ENCODE measurements at regions not wholly inside any gene's neighbourhood (a gene's known extent, or its start where the extent isn't known, plus 50 kb on each side); places are given as distances from the start of the nearest gene placed in this dataset.

DNA sequence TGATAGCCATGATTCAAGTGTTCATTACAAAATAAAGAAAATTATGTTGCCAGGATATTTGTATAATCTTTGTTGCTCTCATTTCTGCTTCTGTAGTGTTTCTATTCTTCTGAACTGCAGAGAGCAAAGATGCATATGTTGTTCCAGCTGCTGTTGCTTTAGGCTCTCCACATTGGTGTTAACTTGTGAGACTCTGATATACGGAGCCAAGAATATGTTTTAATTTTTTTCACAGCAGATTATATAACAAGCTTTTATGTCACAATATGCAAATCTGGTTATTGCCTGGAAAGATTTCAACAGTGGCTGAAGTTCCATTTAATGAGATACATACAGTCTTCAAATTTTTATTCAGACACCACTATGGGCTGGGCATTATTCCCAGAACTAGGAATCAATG is 655.0 kb downstream of the GRXCR1 start:
- Histone ChIP-seq H3K4me1 (ENCODE audit: control insufficient read depth in 1 of 2, insufficient read depth in 2 of 2, low read length in 2 of 2) (no peaks in the 10 kb centered on the region), H3K36me3 (ENCODE audit: control insufficient read depth in 1 of 2, insufficient read depth in 2 of 2, low read length in 1 of 2) (no peaks in the 10 kb centered on the region), H3K4me3 (ENCODE audit: low read length in 2 of 2) (no peak overlapping the region), H3K27ac (ENCODE audit: low read depth in 1 of 2, low read length in 2 of 2) (no peak overlapping the region), H3K27me3 (ENCODE audit: control insufficient read depth in 1 of 2, insufficient read depth in 2 of 2, low read length in 1 of 2) (no peaks in the 10 kb centered on the region), H3K9me3 (ENCODE audit: control insufficient read depth, low read length) (no peaks in the 10 kb centered on the region)
- intact Hi-C loops (cut with DNase I), result no loop called here
- no peak for ATAC-seq (ENCODE audit: low FRiP score)
- no peak for DNase-seq
- WGBS, 2 donors, result 46% methylated on average over 1 of the region's 1 CpG

DNA sequence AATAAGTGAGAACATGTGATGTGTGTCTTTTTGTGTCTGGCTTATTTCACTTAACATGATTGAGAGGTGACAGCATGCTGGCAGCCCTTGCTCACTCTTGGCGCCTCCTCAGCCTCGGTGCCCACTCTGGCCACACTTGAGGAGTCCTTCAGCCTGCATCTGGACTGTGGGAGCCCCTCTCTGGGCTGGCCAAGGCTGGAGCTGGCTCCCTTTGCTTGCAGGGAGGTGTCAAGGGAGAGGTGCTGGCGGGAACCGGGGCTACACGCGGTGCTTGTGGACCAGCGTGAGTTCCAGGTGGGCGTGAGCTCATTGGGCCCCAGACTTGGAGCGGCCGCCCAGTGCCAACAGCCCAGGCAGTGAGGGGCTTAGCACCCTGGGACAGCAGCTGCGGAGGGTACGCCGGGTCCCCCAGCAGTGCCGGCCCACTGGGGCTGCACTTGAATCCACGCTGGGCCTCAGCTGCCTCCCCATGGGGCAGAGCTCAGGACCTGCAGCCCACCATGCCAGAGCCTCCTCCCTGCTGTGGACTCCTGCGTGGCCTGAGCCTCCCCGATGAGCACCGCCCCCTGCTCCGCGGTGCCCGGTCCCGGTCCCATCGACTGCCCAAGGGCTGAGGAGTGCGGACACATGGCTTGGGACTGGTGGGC is 658.6 kb downstream of the GRXCR1 start:
- H3K27me3 ChIP-seq (ENCODE audit: control insufficient read depth in 1 of 2, insufficient read depth in 2 of 2, low read length in 1 of 2), result no peaks in the 10 kb centered on the region
- H3K9me3 ChIP-seq (ENCODE audit: control insufficient read depth, low read length), result no peaks in the 10 kb centered on the region
- 87% methylated on average over 24 of the region's 24 CpGs for whole genome bisulfite sequencing, 2 donors
- intact Hi-C loops (cut with DNase I), result no loop called here
- DNase-seq (no peak), ATAC-seq (ENCODE audit: low FRiP score) (no peak)
- no peak overlapping the region for H3K27ac ChIP-seq (ENCODE audit: low read depth in 1 of 2, low read length in 2 of 2)
- H3K4me3 ChIP-seq (ENCODE audit: low read length in 2 of 2), result no peak overlapping the region
- no peaks in the 10 kb centered on the region for H3K36me3 ChIP-seq (ENCODE audit: control insufficient read depth in 1 of 2, insufficient read depth in 2 of 2, low read length in 1 of 2)
- H3K4me1 ChIP-seq (ENCODE audit: control insufficient read depth in 1 of 2, insufficient read depth in 2 of 2, low read length in 2 of 2), result no peaks in the 10 kb centered on the region

DNA sequence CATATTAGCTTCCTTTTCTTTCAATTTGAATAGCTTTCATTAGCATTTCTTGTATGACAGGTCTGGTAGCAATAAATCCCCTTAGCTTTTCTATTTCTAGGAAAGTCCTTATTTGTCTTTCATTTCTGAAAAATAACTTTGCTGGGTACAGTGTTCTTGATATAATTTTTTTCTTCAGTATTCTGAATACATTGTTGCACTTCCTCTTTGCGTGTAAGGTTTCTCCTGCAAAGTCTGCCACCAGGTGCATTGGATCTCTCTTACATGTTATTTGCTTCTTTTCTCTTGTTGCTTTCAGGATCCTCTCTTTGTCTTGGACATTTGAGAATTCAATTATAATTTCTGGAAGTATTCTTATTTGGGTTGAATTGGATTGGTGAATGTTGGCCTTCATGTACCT is 663.7 kb downstream of the GRXCR1 start:
- no peaks in the 10 kb centered on the region for H3K36me3 ChIP-seq (ENCODE audit: control insufficient read depth in 1 of 2, insufficient read depth in 2 of 2, low read length in 1 of 2)
- ATAC-seq (ENCODE audit: low FRiP score) (no peak), DNase-seq (no peak)
- WGBS, 2 donors, result 83 to 88% methylated on average over 1 of the region's 1 CpG
- no peaks in the 10 kb centered on the region for H3K27me3 ChIP-seq (ENCODE audit: control insufficient read depth in 1 of 2, insufficient read depth in 2 of 2, low read length in 1 of 2)
- intact Hi-C loops (cut with DNase I), result no loop called here
- H3K27ac ChIP-seq (ENCODE audit: low read depth in 1 of 2, low read length in 2 of 2), result no peak overlapping the region
- no peak overlapping the region for H3K4me3 ChIP-seq (ENCODE audit: low read length in 2 of 2)
- H3K4me1 ChIP-seq (ENCODE audit: control insufficient read depth in 1 of 2, insufficient read depth in 2 of 2, low read length in 2 of 2), result no peaks in the 10 kb centered on the region
- H3K9me3 ChIP-seq (ENCODE audit: control insufficient read depth, low read length), result no peaks in the 10 kb centered on the region

DNA sequence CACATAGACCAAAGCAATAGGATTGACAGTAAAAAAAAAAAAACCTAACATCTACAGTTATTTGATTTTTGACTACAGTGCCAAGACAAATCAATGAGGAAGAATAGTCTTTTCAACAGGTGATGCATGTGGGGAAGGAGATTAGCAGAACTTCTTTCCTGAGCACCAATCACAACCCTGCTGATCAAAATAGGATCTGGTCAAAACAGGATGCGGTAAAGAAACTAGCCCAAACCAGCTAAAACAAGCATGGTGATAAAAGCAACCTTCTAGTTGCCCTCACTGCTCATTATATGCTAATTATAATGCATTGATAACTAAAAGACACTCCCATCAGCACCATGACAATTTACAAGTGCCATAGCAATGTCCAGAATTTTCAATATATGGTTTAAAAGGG is 667.5 kb downstream of the GRXCR1 start:
- Histone ChIP-seq H3K4me1 (ENCODE audit: control insufficient read depth in 1 of 2, insufficient read depth in 2 of 2, low read length in 2 of 2) (no peaks in the 10 kb centered on the region), H3K36me3 (ENCODE audit: control insufficient read depth in 1 of 2, insufficient read depth in 2 of 2, low read length in 1 of 2) (no peaks in the 10 kb centered on the region), H3K9me3 (ENCODE audit: control insufficient read depth, low read length) (no peaks in the 10 kb centered on the region), H3K27me3 (ENCODE audit: control insufficient read depth in 1 of 2, insufficient read depth in 2 of 2, low read length in 1 of 2) (no peaks in the 10 kb centered on the region), H3K4me3 (ENCODE audit: low read length in 2 of 2) (no peak overlapping the region), H3K27ac (ENCODE audit: low read depth in 1 of 2, low read length in 2 of 2) (no peak overlapping the region)
- DNase-seq (no peak), ATAC-seq (ENCODE audit: low FRiP score) (no peak)
- intact Hi-C loops (cut with DNase I), result no loop called here
- 86 to 91% methylated on average over 1 of the region's 1 CpG for WGBS, 2 donors

DNA sequence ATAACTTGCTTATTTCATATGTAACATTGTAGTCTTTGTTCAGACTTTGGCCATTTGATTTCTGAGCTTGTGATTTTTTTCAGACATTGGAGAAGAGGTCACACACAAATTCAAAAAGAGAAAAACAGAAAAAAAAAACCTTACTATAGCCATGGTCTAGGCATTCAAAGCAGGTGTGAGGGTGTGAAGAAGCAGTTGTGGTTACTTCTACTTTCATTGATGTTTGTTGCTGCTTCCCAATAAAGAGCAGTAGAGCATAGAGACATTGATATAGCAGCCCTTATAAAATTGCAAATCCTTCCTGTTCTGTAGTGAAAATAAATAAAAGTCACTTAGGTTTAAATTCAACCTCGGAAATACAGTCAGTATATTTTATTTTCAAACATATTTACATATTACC is 671.6 kb downstream of the GRXCR1 start:
- Histone ChIP-seq H3K4me1 (ENCODE audit: control insufficient read depth in 1 of 2, insufficient read depth in 2 of 2, low read length in 2 of 2) (no peaks in the 10 kb centered on the region), H3K27ac (ENCODE audit: low read depth in 1 of 2, low read length in 2 of 2) (no peak overlapping the region), H3K36me3 (ENCODE audit: control insufficient read depth in 1 of 2, insufficient read depth in 2 of 2, low read length in 1 of 2) (no peaks in the 10 kb centered on the region), H3K4me3 (ENCODE audit: low read length in 2 of 2) (no peak overlapping the region), H3K9me3 (ENCODE audit: control insufficient read depth, low read length) (no peaks in the 10 kb centered on the region), H3K27me3 (ENCODE audit: control insufficient read depth in 1 of 2, insufficient read depth in 2 of 2, low read length in 1 of 2) (no peaks in the 10 kb centered on the region)
- 44 to 65% methylated on average over 1 of the region's 1 CpG for WGBS, 2 donors
- ATAC-seq (ENCODE audit: low FRiP score) (no peak), DNase-seq (no peak)
- intact Hi-C loops (cut with DNase I), result no loop called here

DNA sequence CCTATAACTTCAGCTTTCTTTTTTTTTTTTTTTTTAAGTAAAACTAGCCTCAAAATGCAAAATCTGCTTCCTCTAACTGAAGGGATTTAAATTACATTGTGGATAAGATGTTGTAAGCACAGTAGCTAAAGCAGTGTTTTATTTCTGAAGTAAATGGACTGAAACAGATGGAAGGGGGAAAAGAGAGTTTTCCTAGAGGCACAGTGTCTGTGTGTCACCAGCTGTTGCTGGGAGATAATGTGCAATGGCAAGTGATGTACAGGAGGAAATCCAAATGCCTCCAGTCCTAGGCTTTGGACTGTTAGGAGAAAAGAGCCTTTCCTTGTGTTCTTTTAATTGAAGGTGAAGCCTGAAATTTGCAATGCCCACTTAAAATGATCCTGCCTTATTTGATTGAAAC is 672.1 kb downstream of the GRXCR1 start:
- Histone ChIP-seq H3K4me3 (ENCODE audit: low read length in 2 of 2) (no peak overlapping the region), H3K36me3 (ENCODE audit: control insufficient read depth in 1 of 2, insufficient read depth in 2 of 2, low read length in 1 of 2) (no peaks in the 10 kb centered on the region), H3K4me1 (ENCODE audit: control insufficient read depth in 1 of 2, insufficient read depth in 2 of 2, low read length in 2 of 2) (no peaks in the 10 kb centered on the region), H3K27me3 (ENCODE audit: control insufficient read depth in 1 of 2, insufficient read depth in 2 of 2, low read length in 1 of 2) (no peaks in the 10 kb centered on the region), H3K9me3 (ENCODE audit: control insufficient read depth, low read length) (no peaks in the 10 kb centered on the region), H3K27ac (ENCODE audit: low read depth in 1 of 2, low read length in 2 of 2) (no peak overlapping the region)
- no peak for DNase-seq
- intact Hi-C loops (cut with DNase I), result no loop called here
- no peak for ATAC-seq (ENCODE audit: low FRiP score)

DNA sequence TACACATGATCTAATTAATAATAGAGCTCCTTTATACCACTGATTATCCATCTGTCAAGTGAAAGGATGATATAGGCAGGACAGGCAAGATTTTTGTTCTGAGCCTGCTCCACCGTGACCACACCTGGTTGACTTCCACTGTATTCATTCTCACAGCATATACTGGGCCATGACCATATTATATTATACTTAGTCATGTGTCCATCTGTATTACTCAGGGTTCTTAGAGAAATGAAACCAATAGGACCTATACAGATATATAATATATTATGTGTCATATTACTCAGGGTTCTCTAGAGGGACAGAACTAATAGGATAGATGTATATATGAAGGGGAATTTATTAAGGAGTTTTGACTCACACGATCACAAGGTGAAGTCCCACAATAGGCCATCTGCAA is 675.1 kb downstream of the GRXCR1 start:
- DNase-seq, result no peak
- Histone ChIP-seq H3K36me3 (ENCODE audit: control insufficient read depth in 1 of 2, insufficient read depth in 2 of 2, low read length in 1 of 2) (no peaks in the 10 kb centered on the region), H3K4me1 (ENCODE audit: control insufficient read depth in 1 of 2, insufficient read depth in 2 of 2, low read length in 2 of 2) (no peaks in the 10 kb centered on the region), H3K27ac (ENCODE audit: low read depth in 1 of 2, low read length in 2 of 2) (no peak overlapping the region), H3K27me3 (ENCODE audit: control insufficient read depth in 1 of 2, insufficient read depth in 2 of 2, low read length in 1 of 2) (no peaks in the 10 kb centered on the region), H3K4me3 (ENCODE audit: low read length in 2 of 2) (no peak overlapping the region), H3K9me3 (ENCODE audit: control insufficient read depth, low read length) (no peaks in the 10 kb centered on the region)
- ATAC-seq (ENCODE audit: low FRiP score), result peak; percentile 48
- WGBS, 2 donors, result 91 to 94% methylated on average over 2 of the region's 2 CpGs
- intact Hi-C loops (cut with DNase I), result no loop called here

DNA sequence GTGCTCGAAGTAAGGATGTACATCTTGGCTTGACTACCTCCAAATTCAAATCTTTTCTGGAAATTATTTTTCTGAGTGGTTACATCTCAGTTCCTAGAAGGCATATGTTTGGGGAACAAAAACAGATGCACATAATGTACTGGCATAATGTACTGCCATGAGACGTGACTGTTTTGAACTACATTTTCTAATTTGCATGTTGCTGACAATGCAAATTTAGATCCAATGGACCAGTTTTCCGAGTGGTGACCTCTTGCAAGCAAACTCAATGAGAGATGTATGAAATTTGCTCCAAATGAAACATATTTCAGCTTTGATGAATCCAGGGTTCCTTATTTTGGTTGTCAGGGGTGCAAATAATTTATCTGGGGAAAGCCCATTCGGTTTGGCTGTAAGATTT is 694.3 kb downstream of the GRXCR1 start:
- DNase-seq (no peak), ATAC-seq (ENCODE audit: low FRiP score) (no peak)
- WGBS, 2 donors, result 66 to 69% methylated on average over 4 of the region's 4 CpGs
- no peaks in the 10 kb centered on the region for H3K27me3 ChIP-seq (ENCODE audit: control insufficient read depth in 1 of 2, insufficient read depth in 2 of 2, low read length in 1 of 2)
- H3K4me1 ChIP-seq (ENCODE audit: control insufficient read depth in 1 of 2, insufficient read depth in 2 of 2, low read length in 2 of 2), result no peaks in the 10 kb centered on the region
- intact Hi-C loops (cut with DNase I), result no loop called here
- no peaks in the 10 kb centered on the region for H3K36me3 ChIP-seq (ENCODE audit: control insufficient read depth in 1 of 2, insufficient read depth in 2 of 2, low read length in 1 of 2)
- H3K27ac ChIP-seq (ENCODE audit: low read depth in 1 of 2, low read length in 2 of 2), result no peak overlapping the region
- H3K9me3 ChIP-seq (ENCODE audit: control insufficient read depth, low read length), result no peaks in the 10 kb centered on the region
- no peak overlapping the region for H3K4me3 ChIP-seq (ENCODE audit: low read length in 2 of 2)

DNA sequence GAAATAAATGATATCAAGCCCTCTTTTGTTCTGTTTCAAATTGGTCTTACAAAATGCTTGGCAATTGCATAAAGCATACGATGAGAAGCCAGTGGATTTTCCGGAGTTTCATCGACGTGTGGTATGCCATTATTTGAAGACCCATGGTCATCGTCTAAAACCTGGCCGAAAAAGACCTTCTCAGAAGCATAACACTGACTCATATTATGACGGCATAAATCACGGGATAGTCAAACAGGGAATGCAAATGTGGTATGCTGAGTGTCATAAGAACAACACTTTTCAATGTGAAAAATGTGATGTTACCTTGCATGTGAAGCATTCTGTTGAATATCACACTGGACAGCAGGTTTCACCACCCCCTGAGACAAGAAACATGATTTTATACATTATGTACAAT is 695.2 kb downstream of the GRXCR1 start:
- intact Hi-C loops (cut with DNase I), result no loop called here
- Histone ChIP-seq H3K27me3 (ENCODE audit: control insufficient read depth in 1 of 2, insufficient read depth in 2 of 2, low read length in 1 of 2) (no peaks in the 10 kb centered on the region), H3K9me3 (ENCODE audit: control insufficient read depth, low read length) (no peaks in the 10 kb centered on the region), H3K4me3 (ENCODE audit: low read length in 2 of 2) (no peak overlapping the region), H3K27ac (ENCODE audit: low read depth in 1 of 2, low read length in 2 of 2) (no peak overlapping the region), H3K36me3 (ENCODE audit: control insufficient read depth in 1 of 2, insufficient read depth in 2 of 2, low read length in 1 of 2) (no peaks in the 10 kb centered on the region), H3K4me1 (ENCODE audit: control insufficient read depth in 1 of 2, insufficient read depth in 2 of 2, low read length in 2 of 2) (no peaks in the 10 kb centered on the region)
- no peak for DNase-seq
- 49 to 53% methylated on average over 8 of the region's 8 CpGs for WGBS, 2 donors
- no peak for ATAC-seq (ENCODE audit: low FRiP score)

Data from aorta (tissue), 5 donors.